Thoracic aorta (tissue), 2 donors: ENCODE measurements at regions not wholly inside any gene's neighbourhood (a gene's known extent, or its start where the extent isn't known, plus 50 kb on each side); places are given as distances from the start of the nearest gene placed in this dataset.

Experiments used
- ATAC-seq: fragments of 150-250 bp; one replicate; pipeline ENCODE4 v1.8.0; 2017; ENCODE audit warnings: low read depth; ENCODE audit not compliant: insufficient number of reproducible peaks, low FRiP score
- DNase-seq: peaks from one replicate; pipeline ENCODE4 v3.0.0-alpha.2; 2020; ENCODE audit warnings: low spot score
- H3K27ac ChIP-seq, 2 donors: fragments of 200-600 bp; sonication (generic); 1 replicate in 1 of 2; 2 replicates in 1 of 2; pipeline ENCODE4 v1.5.1; 2016; ENCODE audit warnings: mild to moderate bottlenecking in 2 of 2, moderate library complexity in 2 of 2
- H3K27me3 ChIP-seq: fragments of 200-600 bp; sonication (generic); replicated peaks from 2 replicates; pipeline ENCODE4 v1.6.0; 2016; ENCODE audit warnings: mild to moderate bottlenecking; ENCODE audit not compliant: insufficient read depth
- H3K36me3 ChIP-seq: fragments of 200-600 bp; sonication (generic); one replicate; pipeline ENCODE4 v1.5.1; 2016
- H3K4me1 ChIP-seq, 2 donors: fragments of 200-600 bp; sonication (generic); 1 replicate in 1 of 2; 2 replicates in 1 of 2; pipeline versions ENCODE4 v1.5.1 to v1.6.0; 2016; ENCODE audit warnings: low read depth in 2 of 2, mild to moderate bottlenecking in 1 of 2; ENCODE audit not compliant: control insufficient read depth in 1 of 2
- H3K4me3 ChIP-seq: fragments of 200-600 bp; sonication (generic); 2 replicates; pipeline ENCODE4 v1.5.1; 2016; ENCODE audit warnings: mild to moderate bottlenecking
- H3K9me3 ChIP-seq: fragments of 200-600 bp; sonication (generic); 2 replicates; pipeline ENCODE4 v1.5.1; 2016
- CTCF ChIP-seq: fragments of 200-600 bp; sonication (generic); IDR thresholded peaks from one replicate; pipeline ENCODE4 v1.5.1; 2019; ENCODE audit warnings: antibody characterized with exemption

GRCh38 chr10:101287997-101288635, 58.9 kb upstream of the LBX1 start:
- ATAC-seq (no peak), DNase-seq (no peak)
- no peak overlapping the region for H3K27ac ChIP-seq
- H3K9me3 ChIP-seq = no peaks in the 10 kb centered on the region
- H3K4me3 ChIP-seq = no peak overlapping the region
- no peaks in the 10 kb centered on the region for H3K36me3 ChIP-seq
- no peak for TF ChIP-seq CTCF
- H3K4me1 ChIP-seq = peaks cover 9 to 26% of the 10 kb centered on the region in 2 donors
- peaks cover 13% of the 10 kb centered on the region for H3K27me3 ChIP-seq

GRCh38 chr10:101289541-101289940, 60.3 kb upstream of the LBX1 start:
- Histone ChIP-seq H3K27me3 (peaks cover 13% of the 10 kb centered on the region), H3K9me3 (no peaks in the 10 kb centered on the region), H3K4me1 (peaks cover 6 to 19% of the 10 kb centered on the region in 2 donors), H3K27ac (no peak overlapping the region), H3K36me3 (no peaks in the 10 kb centered on the region), H3K4me3 (no peak overlapping the region)
- no peak for DNase-seq
- no peak for ATAC-seq
- no peak for TF ChIP-seq CTCF

- H3K36me3 ChIP-seq = no peaks in the 10 kb centered on the region
- peaks cover 6 to 19% of the 10 kb centered on the region in 2 donors for H3K4me1 ChIP-seq
- TF ChIP-seq CTCF = no peak
- no peak overlapping the region for H3K27ac ChIP-seq
- peaks cover 9% of the 10 kb centered on the region for H3K27me3 ChIP-seq
- ATAC-seq (no peak), DNase-seq (no peak)
- no peak overlapping the region for H3K4me3 ChIP-seq
- no peaks in the 10 kb centered on the region for H3K9me3 ChIP-seq
These were observed 61.2 kb upstream of the LBX1 start for GRCh38 chr10:101290431-101290830.

- no peak overlapping the region for H3K4me3 ChIP-seq
- H3K9me3 ChIP-seq = no peaks in the 10 kb centered on the region
- H3K27me3 ChIP-seq = peaks cover 9% of the 10 kb centered on the region
- DNase-seq (no peak), ATAC-seq (no peak)
- H3K36me3 ChIP-seq = no peaks in the 10 kb centered on the region
- peaks cover 6 to 19% of the 10 kb centered on the region in 2 donors for H3K4me1 ChIP-seq
- TF ChIP-seq CTCF = no peak
- H3K27ac ChIP-seq = no peak overlapping the region
These were observed 61.6 kb upstream of the LBX1 start for GRCh38 chr10:101290881-101291280.

GRCh38 chr10:101291331-101292193, 62.3 kb upstream of the LBX1 start:
- TF ChIP-seq CTCF = peak; percentile 50
- Histone ChIP-seq H3K4me1 (peaks cover 6 to 19% of the 10 kb centered on the region in 2 donors), H3K36me3 (no peaks in the 10 kb centered on the region), H3K4me3 (peak overlapping the region; percentile 70), H3K27me3 (peaks cover 6% of the 10 kb centered on the region), H3K27ac (no peak overlapping the region), H3K9me3 (no peaks in the 10 kb centered on the region)
- ATAC-seq (no peak), DNase-seq (no peak)
